ENCODE measurements at regions not wholly inside any gene's neighbourhood (a gene's known extent, or its start where the extent isn't known, plus 50 kb on each side); places are given as distances from the start of the nearest gene placed in this dataset.

DNA sequence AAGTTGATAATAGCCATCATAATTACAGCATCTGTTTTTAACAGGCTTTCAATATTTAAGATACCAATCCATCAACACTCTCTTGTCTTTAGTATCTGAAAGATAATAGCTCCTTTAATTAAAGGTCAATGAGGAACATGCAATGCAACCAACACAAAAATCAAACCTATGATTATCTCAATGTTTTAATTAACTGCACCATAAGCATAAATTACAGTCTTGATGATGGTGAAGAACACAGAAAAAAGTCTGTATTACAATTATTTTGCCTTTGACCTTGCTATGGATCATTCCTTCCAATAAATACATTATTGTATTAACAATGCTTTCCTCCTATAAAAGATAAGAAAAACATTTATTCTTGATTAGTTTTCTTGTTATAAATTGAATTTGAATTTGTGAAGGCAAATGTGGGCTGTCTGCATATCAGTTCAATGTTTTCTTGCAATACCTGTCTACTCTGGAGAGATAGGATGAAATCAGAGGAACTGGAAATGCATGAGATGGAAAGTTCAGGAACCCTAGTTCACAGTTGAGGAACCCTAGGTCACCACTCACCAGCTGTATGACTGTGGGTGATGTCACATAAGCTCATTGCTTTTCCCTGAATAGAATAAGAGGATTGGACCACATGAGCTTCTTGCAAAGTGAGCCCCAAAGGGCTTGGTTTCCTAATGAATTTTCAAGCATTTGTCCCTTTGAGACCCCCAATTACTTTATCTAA is 58.5 kb upstream of the ANXA1 start:
- H3K4ac ChIP-seq (ENCODE audit: low read depth, low read length), result no peak overlapping the region
- H3K27me3 ChIP-seq (ENCODE audit: control insufficient read depth, insufficient read depth, low read length), result peaks cover 4% of the 10 kb centered on the region; the same call in 1 of the 2 replicates
- H3K27ac ChIP-seq (ENCODE audit: insufficient read depth, low read length), result no peak overlapping the region
- no peak overlapping the region for H2BK20ac ChIP-seq (ENCODE audit: low read depth, low read length)
- dilution Hi-C loops (cut with HindIII; ENCODE audit: low sequenced_read_pairs, unreplicated experiment) (no loop called here), intact Hi-C loops (cut with micrococcal nuclease) (loop anchor here (10.0 kb wide), 1 partner anchor 1642 kb away; no protein-coding TSS in a partner anchor), in situ Hi-C loops (cut with MboI; ENCODE audit: low sequenced_read_pairs) (no loop called here)
- H3K9ac ChIP-seq (ENCODE audit: low read depth, low read length), result no peak overlapping the region
- H3K23ac ChIP-seq (ENCODE audit: low read depth, low read length), result no peak overlapping the region
- TF ChIP-seq RFX5 (IDR thresholded peaks at IDR 0.05; ENCODE audit: low read depth, low read length) (no peak), RCOR1 (IDR thresholded peaks at IDR 0.05; ENCODE audit: insufficient replicate concordance, low read length) (no peak), POLR2A (IDR thresholded peaks at IDR 0.05; ENCODE audit: low read depth, low read length) (no peak), SMC3 (IDR thresholded peaks at IDR 0.05; ENCODE audit: low read depth, low read length) (no peak), CHD1 (IDR thresholded peaks at IDR 0.05; ENCODE audit: low read depth, low read length) (no peak), CEBPB (IDR thresholded peaks at IDR 0.05; ENCODE audit: low read depth, low read length) (no peak), MXI1 (IDR thresholded peaks at IDR 0.05; ENCODE audit: borderline replicate concordance, low read depth, low read length) (no peak), NFE2L2 (IDR thresholded peaks at IDR 0.05; ENCODE audit: low read depth, low read length) (no peak), BHLHE40 (IDR thresholded peaks at IDR 0.05; ENCODE audit: low read depth, low read length) (no peak), MAZ (IDR thresholded peaks at IDR 0.05; ENCODE audit: borderline replicate concordance, low read depth, low read length) (no peak), MAFK (IDR thresholded peaks at IDR 0.05; ENCODE audit: low read depth, low read length) (no peak), RAD21 (IDR thresholded peaks at IDR 0.05; ENCODE audit: low read length) (no peak), FOS (IDR thresholded peaks at IDR 0.05; ENCODE audit: low read depth, low read length) (no peak)
- TF ChIP-seq, protein P1, sequence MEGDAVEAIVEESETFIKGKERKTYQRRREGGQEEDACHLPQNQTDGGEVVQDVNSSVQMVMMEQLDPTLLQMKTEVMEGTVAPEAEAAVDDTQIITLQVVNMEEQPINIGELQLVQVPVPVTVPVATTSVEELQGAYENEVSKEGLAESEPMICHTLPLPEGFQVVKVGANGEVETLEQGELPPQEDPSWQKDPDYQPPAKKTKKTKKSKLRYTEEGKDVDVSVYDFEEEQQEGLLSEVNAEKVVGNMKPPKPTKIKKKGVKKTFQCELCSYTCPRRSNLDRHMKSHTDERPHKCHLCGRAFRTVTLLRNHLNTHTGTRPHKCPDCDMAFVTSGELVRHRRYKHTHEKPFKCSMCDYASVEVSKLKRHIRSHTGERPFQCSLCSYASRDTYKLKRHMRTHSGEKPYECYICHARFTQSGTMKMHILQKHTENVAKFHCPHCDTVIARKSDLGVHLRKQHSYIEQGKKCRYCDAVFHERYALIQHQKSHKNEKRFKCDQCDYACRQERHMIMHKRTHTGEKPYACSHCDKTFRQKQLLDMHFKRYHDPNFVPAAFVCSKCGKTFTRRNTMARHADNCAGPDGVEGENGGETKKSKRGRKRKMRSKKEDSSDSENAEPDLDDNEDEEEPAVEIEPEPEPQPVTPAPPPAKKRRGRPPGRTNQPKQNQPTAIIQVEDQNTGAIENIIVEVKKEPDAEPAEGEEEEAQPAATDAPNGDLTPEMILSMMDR (conservative IDR thresholded peaks at IDR 0.05; ENCODE audit: low read depth, low read length), result no peak
- TF ChIP-seq, protein P2, sequence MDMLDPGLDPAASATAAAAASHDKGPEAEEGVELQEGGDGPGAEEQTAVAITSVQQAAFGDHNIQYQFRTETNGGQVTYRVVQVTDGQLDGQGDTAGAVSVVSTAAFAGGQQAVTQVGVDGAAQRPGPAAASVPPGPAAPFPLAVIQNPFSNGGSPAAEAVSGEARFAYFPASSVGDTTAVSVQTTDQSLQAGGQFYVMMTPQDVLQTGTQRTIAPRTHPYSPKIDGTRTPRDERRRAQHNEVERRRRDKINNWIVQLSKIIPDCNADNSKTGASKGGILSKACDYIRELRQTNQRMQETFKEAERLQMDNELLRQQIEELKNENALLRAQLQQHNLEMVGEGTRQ (IDR thresholded peaks at IDR 0.05; ENCODE audit: low read depth, low read length), result no peak
- TF ChIP-seq, protein P3, sequence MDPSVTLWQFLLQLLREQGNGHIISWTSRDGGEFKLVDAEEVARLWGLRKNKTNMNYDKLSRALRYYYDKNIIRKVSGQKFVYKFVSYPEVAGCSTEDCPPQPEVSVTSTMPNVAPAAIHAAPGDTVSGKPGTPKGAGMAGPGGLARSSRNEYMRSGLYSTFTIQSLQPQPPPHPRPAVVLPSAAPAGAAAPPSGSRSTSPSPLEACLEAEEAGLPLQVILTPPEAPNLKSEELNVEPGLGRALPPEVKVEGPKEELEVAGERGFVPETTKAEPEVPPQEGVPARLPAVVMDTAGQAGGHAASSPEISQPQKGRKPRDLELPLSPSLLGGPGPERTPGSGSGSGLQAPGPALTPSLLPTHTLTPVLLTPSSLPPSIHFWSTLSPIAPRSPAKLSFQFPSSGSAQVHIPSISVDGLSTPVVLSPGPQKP (IDR thresholded peaks at IDR 0.05; ENCODE audit: borderline replicate concordance, low read depth, low read length), result no peak
- no peak overlapping the region for H4K5ac ChIP-seq (ENCODE audit: low read depth, low read length)
- no peak overlapping the region for H4K91ac ChIP-seq (ENCODE audit: insufficient read depth, low read depth, low read length)
- no peak overlapping the region for H3K56ac ChIP-seq (ENCODE audit: extremely low read depth, insufficient read depth, low read length)
- no peaks in the 10 kb centered on the region for H3K36me3 ChIP-seq (ENCODE audit: control insufficient read depth, insufficient read depth, low read length)
- H3K9me3 ChIP-seq (ENCODE audit: control insufficient read depth, insufficient read depth, low read length), result no peaks in the 10 kb centered on the region
- H4K8ac ChIP-seq (ENCODE audit: low read depth in 2 of 2, low read length in 2 of 2), result no peak overlapping the region
- H3K79me1 ChIP-seq (ENCODE audit: low read depth in 1 of 2, low read length in 2 of 2), result no peaks in the 10 kb centered on the region
- ATAC-seq (ENCODE audit: low read depth) (no peak), DNase-seq (no peak)
- H3K4me1 ChIP-seq (ENCODE audit: control insufficient read depth, insufficient read depth, low read length), result no peaks in the 10 kb centered on the region
- ChIA-PET CTCF (interaction anchor here (1.0 to 1.5 kb wide), 2 partner anchors 14 to 70 kb away, joined by 3 to 4 read pairs; no protein-coding TSS in a partner anchor), POLR2A (ENCODE audit: unreplicated experiment) (no interaction called here)
- no peaks in the 10 kb centered on the region for H3K9me1 ChIP-seq (ENCODE audit: insufficient read depth, low read length)
- H4K20me1 ChIP-seq (ENCODE audit: insufficient read depth, low read length), result no peaks in the 10 kb centered on the region
- H2BK120ac ChIP-seq (ENCODE audit: low read depth, low read length), result no peak overlapping the region
- no peak overlapping the region for H2BK15ac ChIP-seq (ENCODE audit: low read depth, low read length)
- H2AFZ ChIP-seq (replicated peaks; ENCODE audit: low read length, poor library complexity), result no peak overlapping the region
- H2AK5ac ChIP-seq (ENCODE audit: low read depth, low read length), result no peak overlapping the region
- no peak overlapping the region for H2AK9ac ChIP-seq (replicated peaks; ENCODE audit: low read depth, low read length, poor library complexity)
- peak overlapping the region; percentile 40 for H3K4me2 ChIP-seq (ENCODE audit: low read depth, low read length)
- no peak overlapping the region for H2BK5ac ChIP-seq (ENCODE audit: low read depth, low read length, poor library complexity, severe bottlenecking)
- no peak overlapping the region for H3K18ac ChIP-seq (ENCODE audit: low read depth, low read length)
- no peak overlapping the region for H3K4me3 ChIP-seq (ENCODE audit: insufficient read depth, low read depth, low read length)
- no TSS peak for BruUV-seq (replicated peaks)
- H3K14ac ChIP-seq (replicated peaks; ENCODE audit: low read depth, low read length), result no peak overlapping the region

Data from IMR-90 (cell line).